ENCODE measurements at regions not wholly inside any gene's neighbourhood (a gene's known extent, or its start where the extent isn't known, plus 50 kb on each side); places are given as distances from the start of the nearest gene placed in this dataset.
"Not testable (repeated sequence)": the region's sequence is repeated elsewhere in the genome, so short reads cannot be mapped to it uniquely, and the experiment has no call there.

GRCh38 chr6:67825201-67825895, 809.7 kb upstream of the ADGRB3 start:
- DNase-seq, result no peak

- no peak for DNase-seq
Measured at GRCh38 chr6:67818322-67818721, 816.8 kb upstream of the ADGRB3 start.

- DNase-seq, result no peak
Measured at GRCh38 chr6:67815623-67816022, 819.5 kb upstream of the ADGRB3 start.

GRCh38 chr6:67814262-67814661, 820.8 kb upstream of the ADGRB3 start:
- DNase-seq, result no peak

- DNase-seq, result no peak
Measured at GRCh38 chr6:67812693-67813092, 822.4 kb upstream of the ADGRB3 start.

- no peak for DNase-seq
Measured at GRCh38 chr6:67812125-67812524, 823.0 kb upstream of the ADGRB3 start.

GRCh38 chr6:67811239-67812037, 823.6 kb upstream of the ADGRB3 start:
- DNase-seq, result no peak

- not testable (repeated sequence) for DNase-seq
Measured at GRCh38 chr6:67804808-67805207, 830.3 kb upstream of the ADGRB3 start.

- no peak for DNase-seq
Measured at GRCh38 chr6:67802771-67803170, 832.3 kb upstream of the ADGRB3 start.

- DNase-seq, result no peak
Measured at GRCh38 chr6:67792996-67793395, 842.1 kb upstream of the ADGRB3 start.

GRCh38 chr6:67790569-67790968, 844.5 kb upstream of the ADGRB3 start:
- DNase-seq, result no peak

GRCh38 chr6:67787119-67787518, 848.0 kb upstream of the ADGRB3 start:
- DNase-seq, result not testable (repeated sequence)

- DNase-seq, result no peak
Measured at GRCh38 chr6:67779876-67780275, 855.2 kb upstream of the ADGRB3 start.

GRCh38 chr6:67775333-67775732, 859.7 kb upstream of the ADGRB3 start:
- no peak for DNase-seq

- DNase-seq, result no peak
Measured at GRCh38 chr6:67768972-67769371, 866.1 kb upstream of the ADGRB3 start.

- not testable (repeated sequence) for DNase-seq
Measured at GRCh38 chr6:67767046-67767822, 867.8 kb upstream of the ADGRB3 start.

GRCh38 chr6:67766057-67766456, 869.0 kb upstream of the ADGRB3 start:
- DNase-seq, result no peak

- DNase-seq, result no peak
Measured at GRCh38 chr6:67759001-67759400, 876.1 kb upstream of the ADGRB3 start.

GRCh38 chr6:67757465-67758033, 877.5 kb upstream of the ADGRB3 start:
- no peak for DNase-seq

- DNase-seq, result no peak
Measured at GRCh38 chr6:67748521-67748920, 886.6 kb upstream of the ADGRB3 start.

GRCh38 chr6:67736816-67737215, 898.3 kb upstream of the ADGRB3 start:
- DNase-seq, result no peak

GRCh38 chr6:67736161-67736560, 898.9 kb upstream of the ADGRB3 start:
- no peak for DNase-seq

GRCh38 chr6:67735623-67736022, 899.5 kb upstream of the ADGRB3 start:
- DNase-seq, result no peak
